IPS-20b (cell line): ENCODE measurements at regions not wholly inside any gene's neighbourhood (a gene's known extent, or its start where the extent isn't known, plus 50 kb on each side); places are given as distances from the start of the nearest gene placed in this dataset.
A peak's percentile ranks its signal among the peaks of the same experiment; 100 is the strongest.

Experiments used
- H3K27ac ChIP-seq: one replicate; pipeline ENCODE4 v1.5.1; 2013; ENCODE audit warnings: low read length
- H3K27me3 ChIP-seq: 2 replicates; pipeline ENCODE4 v1.6.1; 2013; ENCODE audit warnings: mild to moderate bottlenecking, low read length, inconsistent platforms; ENCODE audit not compliant: insufficient read depth
- H3K36me3 ChIP-seq: 2 replicates; pipeline ENCODE4 v1.6.1; 2013; ENCODE audit warnings: low read depth, mild to moderate bottlenecking, inconsistent platforms, low read length, moderate library complexity; ENCODE audit not compliant: insufficient read depth
- H3K4me1 ChIP-seq: 2 replicates; pipeline ENCODE4 v1.6.1; 2013; ENCODE audit warnings: mild to moderate bottlenecking, control low read depth, inconsistent platforms, low read length, moderate library complexity; ENCODE audit not compliant: insufficient read depth
- H3K4me3 ChIP-seq: 2 replicates; pipeline ENCODE4 v1.5.1; 2013; ENCODE audit warnings: mild to moderate bottlenecking, low read length, inconsistent platforms
- H3K9ac ChIP-seq: 2 replicates; pipeline ENCODE4 v1.6.1; 2013; ENCODE audit warnings: low read depth, mild to moderate bottlenecking, inconsistent platforms, low read length, moderate library complexity
- H3K9me3 ChIP-seq: 2 replicates; pipeline ENCODE4 v1.6.1; 2013; ENCODE audit warnings: mild to moderate bottlenecking, low read depth, low read length, inconsistent platforms; ENCODE audit not compliant: insufficient read depth

GRCh38 chr22:27286711-27287110 is 514.8 kb downstream of the MN1 start:
- Histone ChIP-seq H3K4me1 (no peaks in the 10 kb centered on the region), H3K9me3 (no peaks in the 10 kb centered on the region), H3K27ac (no peak overlapping the region), H3K27me3 (no peaks in the 10 kb centered on the region), H3K36me3 (no peaks in the 10 kb centered on the region), H3K9ac (no peak overlapping the region), H3K4me3 (no peak overlapping the region)

- Histone ChIP-seq H3K9me3 (no peaks in the 10 kb centered on the region), H3K36me3 (no peaks in the 10 kb centered on the region), H3K9ac (no peak overlapping the region), H3K27me3 (0 out of 2 replicates have a peak, but pooled peaks cover 7% of the 10 kb centered on the region), H3K4me3 (no peak overlapping the region), H3K4me1 (peaks cover 2% of the 10 kb centered on the region), H3K27ac (no peak overlapping the region)
These were observed 508.8 kb downstream of the MN1 start for GRCh38 chr22:27292542-27293299.

GRCh38 chr22:27293721-27294445 is 507.7 kb downstream of the MN1 start:
- Histone ChIP-seq H3K4me3 (no peak overlapping the region), H3K36me3 (no peaks in the 10 kb centered on the region), H3K27ac (no peak overlapping the region), H3K9ac (no peak overlapping the region), H3K27me3 (peaks cover 18% of the 10 kb centered on the region; the same call in 1 of the 2 replicates), H3K4me1 (peaks cover 9% of the 10 kb centered on the region), H3K9me3 (no peaks in the 10 kb centered on the region)

- Histone ChIP-seq H3K4me3 (no peak overlapping the region), H3K27me3 (peaks cover 20% of the 10 kb centered on the region; the same call in 1 of the 2 replicates), H3K36me3 (no peaks in the 10 kb centered on the region), H3K9me3 (no peaks in the 10 kb centered on the region), H3K4me1 (peaks cover 9% of the 10 kb centered on the region), H3K27ac (no peak overlapping the region), H3K9ac (no peak overlapping the region)
These were observed 506.5 kb downstream of the MN1 start for GRCh38 chr22:27295040-27295439.

- Histone ChIP-seq H3K9me3 (no peaks in the 10 kb centered on the region), H3K9ac (no peak overlapping the region), H3K27ac (no peak overlapping the region), H3K4me3 (no peak overlapping the region), H3K27me3 (peaks cover 20% of the 10 kb centered on the region; the same call in 1 of the 2 replicates), H3K4me1 (peaks cover 9% of the 10 kb centered on the region), H3K36me3 (no peaks in the 10 kb centered on the region)
These were observed 506.0 kb downstream of the MN1 start for GRCh38 chr22:27295605-27296004.

- H3K4me1 ChIP-seq, result peaks cover 9% of the 10 kb centered on the region
- no peaks in the 10 kb centered on the region for H3K9me3 ChIP-seq
- H3K9ac ChIP-seq, result no peak overlapping the region
- H3K36me3 ChIP-seq, result no peaks in the 10 kb centered on the region
- H3K27me3 ChIP-seq, result peaks cover 20% of the 10 kb centered on the region; the same call in 1 of the 2 replicates
- H3K27ac ChIP-seq, result no peak overlapping the region
- no peak overlapping the region for H3K4me3 ChIP-seq
These were observed 505.4 kb downstream of the MN1 start for GRCh38 chr22:27296091-27296675.

GRCh38 chr22:27297125-27297524 is 504.4 kb downstream of the MN1 start:
- Histone ChIP-seq H3K36me3 (no peaks in the 10 kb centered on the region), H3K27me3 (peaks cover 20% of the 10 kb centered on the region; the same call in 1 of the 2 replicates), H3K4me1 (peaks cover 9% of the 10 kb centered on the region)

GRCh38 chr22:27298332-27298731 is 503.2 kb downstream of the MN1 start:
- H3K4me1 ChIP-seq, result peaks cover 9% of the 10 kb centered on the region
- H3K27me3 ChIP-seq, result peaks cover 20% of the 10 kb centered on the region; the same call in 1 of the 2 replicates
- H3K9me3 ChIP-seq, result no peaks in the 10 kb centered on the region
- no peaks in the 10 kb centered on the region for H3K36me3 ChIP-seq
- no peak overlapping the region for H3K9ac ChIP-seq
- H3K4me3 ChIP-seq, result no peak overlapping the region
- no peak overlapping the region for H3K27ac ChIP-seq

More at GRCh38 chr22:27297125-27297524, 504.4 kb downstream of the MN1 start:
- Histone ChIP-seq H3K9me3 (no peaks in the 10 kb centered on the region), H3K27ac (no peak overlapping the region), H3K4me3 (no peak overlapping the region), H3K9ac (no peak overlapping the region)

- peaks cover 9% of the 10 kb centered on the region for H3K4me1 ChIP-seq
- no peak overlapping the region; the same call in 1 of the 2 replicates for H3K9ac ChIP-seq
- H3K27ac ChIP-seq, result no peak overlapping the region
- no peaks in the 10 kb centered on the region for H3K9me3 ChIP-seq
- H3K4me3 ChIP-seq, result peak overlapping the region; percentile 49; the same call in 1 of the 2 replicates
- H3K36me3 ChIP-seq, result no peaks in the 10 kb centered on the region
- peaks cover 20% of the 10 kb centered on the region; the same call in 1 of the 2 replicates for H3K27me3 ChIP-seq
These were observed 502.8 kb downstream of the MN1 start for GRCh38 chr22:27298742-27299141.

- H3K4me3 ChIP-seq, result peak overlapping the region; percentile 49; the same call in 1 of the 2 replicates
- peaks cover 20% of the 10 kb centered on the region; the same call in 1 of the 2 replicates for H3K27me3 ChIP-seq
- no peak overlapping the region for H3K27ac ChIP-seq
- peaks cover 9% of the 10 kb centered on the region for H3K4me1 ChIP-seq
- no peaks in the 10 kb centered on the region for H3K36me3 ChIP-seq
- H3K9me3 ChIP-seq, result no peaks in the 10 kb centered on the region
- H3K9ac ChIP-seq, result peak overlapping the region; percentile 5; the same call in 1 of the 2 replicates
These were observed 502.1 kb downstream of the MN1 start for GRCh38 chr22:27299181-27300085.
